H1 (cell line): ENCODE measurements at regions not wholly inside any gene's neighbourhood (a gene's known extent, or its start where the extent isn't known, plus 50 kb on each side); places are given as distances from the start of the nearest gene placed in this dataset.

Source experiments
- CHD1 ChIP-seq: IDR thresholded peaks from 2 replicates; pipeline ENCODE4 v1.6.1; 2012; ENCODE audit warnings: low read depth, low read length, improper control_type of control experiment
- CREB1 ChIP-seq: IDR thresholded peaks from 2 replicates; pipeline ENCODE4 v1.6.1; 2012; ENCODE audit warnings: inconsistent platforms
- CTCF ChIP-seq, 3 experiments: IDR thresholded peaks; 1 replicate in 2 of 3; 2 replicates in 1 of 3; pipeline versions ENCODE4 v1.5.1 to v1.6.1; 2011; ENCODE audit warnings: low read length in 3 of 3, mild to moderate bottlenecking in 3 of 3, inconsistent platforms in 2 of 3, low read depth in 1 of 3, moderate library complexity in 1 of 3; ENCODE audit not compliant: insufficient read depth in 1 of 3; ENCODE audit errors: control extremely low read depth in 1 of 3
- EGR1 ChIP-seq: IDR thresholded peaks from 2 replicates; pipeline ENCODE4 v1.6.1; 2011; ENCODE audit warnings: low read depth, low read length, borderline replicate concordance
- EZH2 ChIP-seq: fragments of 200-600 bp; sonication (generic); IDR thresholded peaks from 2 replicates; pipeline ENCODE4 v1.7.1; 2012; ENCODE audit warnings: low read depth, mild to moderate bottlenecking, moderate library complexity, low read length, inconsistent platforms; ENCODE audit not compliant: severe bottlenecking
- JUN ChIP-seq: IDR thresholded peaks from 2 replicates; pipeline ENCODE4 v1.6.1; 2011; ENCODE audit warnings: low read depth, mild to moderate bottlenecking, improper control_type of control experiment, low read length
- KDM4A ChIP-seq: IDR thresholded peaks from one replicate; pipeline ENCODE4 v1.7.1; 2012; ENCODE audit warnings: low read depth, mild to moderate bottlenecking, moderate library complexity, low read length, inconsistent platforms; ENCODE audit not compliant: severe bottlenecking
- KDM5A ChIP-seq: fragments of 200-600 bp; IDR thresholded peaks from 2 replicates; pipeline ENCODE4 v1.7.1; 2012; ENCODE audit warnings: mild to moderate bottlenecking, low read length, inconsistent platforms, mixed read lengths
- MAFK ChIP-seq: IDR thresholded peaks from 2 replicates; pipeline ENCODE4 v1.6.1; 2012; ENCODE audit warnings: low read depth, mild to moderate bottlenecking, improper control_type of control experiment, low read length
- NANOG ChIP-seq: IDR thresholded peaks from 2 replicates; pipeline ENCODE4 v1.6.1; 2011; ENCODE audit warnings: low read length, low read depth, mild to moderate bottlenecking, inconsistent platforms; ENCODE audit not compliant: insufficient read depth, poor library complexity, severe bottlenecking
- RAD21 ChIP-seq, 2 experiments: IDR thresholded peaks in 1 of 2; conservative IDR thresholded peaks in 1 of 2; 2 replicates each; pipeline ENCODE4 v1.6.1; 2011; ENCODE audit warnings: low read depth in 2 of 2, low read length in 2 of 2, improper control_type of control experiment in 1 of 2, inconsistent platforms in 1 of 2, mild to moderate bottlenecking in 1 of 2, moderate library complexity in 1 of 2
- RBBP5 ChIP-seq: IDR thresholded peaks from 2 replicates; pipeline ENCODE4 v1.7.1; 2012; ENCODE audit warnings: low read depth, mild to moderate bottlenecking, inconsistent platforms, low read length, moderate library complexity, borderline replicate concordance
- SIN3A ChIP-seq, 2 experiments: IDR thresholded peaks in 1 of 2; conservative IDR thresholded peaks in 1 of 2; 2 replicates each; pipeline ENCODE4 v1.6.1; 2011 to 2012; ENCODE audit warnings: low read length in 2 of 2, improper control_type of control experiment in 1 of 2, low read depth in 1 of 2, mild to moderate bottlenecking in 1 of 2
- SIRT6 ChIP-seq: IDR thresholded peaks from one replicate; pipeline ENCODE4 v1.7.1; 2012; ENCODE audit warnings: low read length, inconsistent platforms
- TEAD4 ChIP-seq: IDR thresholded peaks from 2 replicates; pipeline ENCODE4 v1.6.1; 2012; ENCODE audit warnings: low read depth, low read length, inconsistent platforms, mixed read lengths

GRCh38 chr6:27132532-27133280, 114.8 kb upstream of the PRSS16 start (continued):
- no peak for TF ChIP-seq RAD21 (IDR thresholded peaks at IDR 0.05 in 1 of 2, conservative IDR thresholded peaks at IDR 0.05 in 1 of 2; ENCODE audit: low read depth in 2 of 2, low read length in 2 of 2)
- TF ChIP-seq EGR1: peak; percentile 44; the same call in 1 of the 2 replicates
- TF ChIP-seq SIRT6: no peak
- TF ChIP-seq TEAD4: 0 out of 2 replicates have a peak, but pooled peaks have one; percentile 2
- no peak for TF ChIP-seq KDM4A
- TF ChIP-seq CHD1: no peak; the same call in none of the 2 replicates
- no peak for TF ChIP-seq EZH2
- TF ChIP-seq KDM5A: no peak
- TF ChIP-seq RBBP5: no peak; the same call in 1 of the 2 replicates
- TF ChIP-seq JUN: no peak
- TF ChIP-seq CTCF (IDR thresholded peaks at IDR 0.05; ENCODE audit: control extremely low read depth in 1 of 3, insufficient read depth in 1 of 3, low read depth in 1 of 3, low read length in 3 of 3): no peak
- TF ChIP-seq CREB1: peak; percentile 84
- TF ChIP-seq NANOG: no peak
- TF ChIP-seq MAFK: no peak
- TF ChIP-seq SIN3A (conservative IDR thresholded peaks at IDR 0.05 in 1 of 2, IDR thresholded peaks at IDR 0.05 in 1 of 2; ENCODE audit: low read depth in 1 of 2, low read length in 2 of 2): peak; percentile 29 to 54; a peak in 1 of 4 replicates
